Lower lobe of right lung (tissue), 2 donors: ENCODE measurements at regions not wholly inside any gene's neighbourhood (a gene's known extent, or its start where the extent isn't known, plus 50 kb on each side); places are given as distances from the start of the nearest gene placed in this dataset.

Source experiments
- ATAC-seq, 2 donors: fragments of 200-7000 bp; cut with Tn5 transposase; one replicate each; pipeline ENCODE4 v1.9.1; 2020 to 2022; ENCODE audit warnings: mild to moderate bottlenecking in 2 of 2, moderate library complexity in 2 of 2
- DNase-seq: peaks from one replicate; pipeline ENCODE4 v3.0.0-alpha.2; 2020
- H3K27ac ChIP-seq: fragments of 200-600 bp; one replicate; pipeline ENCODE4 v1.8.0; 2022
- H3K27me3 ChIP-seq: fragments of 200-600 bp; one replicate; pipeline ENCODE4 v1.8.0; 2022; ENCODE audit warnings: low read depth
- H3K36me3 ChIP-seq: fragments of 200-600 bp; one replicate; pipeline ENCODE4 v1.8.0; 2022; ENCODE audit warnings: mild to moderate bottlenecking
- H3K4me1 ChIP-seq: fragments of 200-600 bp; one replicate; pipeline ENCODE4 v1.8.0; 2022
- H3K4me3 ChIP-seq: fragments of 200-600 bp; one replicate; pipeline ENCODE4 v1.8.0; 2022; ENCODE audit warnings: mild to moderate bottlenecking
- H3K9me3 ChIP-seq: fragments of 200-600 bp; one replicate; pipeline ENCODE4 v1.8.0; 2022
- intact Hi-C: fragments of 100-400 bp; cut with DNase I; formaldehyde crosslinking; loops from one replicate; pipeline ENCODE4 v1.11.0; 2022
- TF ChIP-seq, protein P1 (sequence below): fragments of 200-600 bp; IDR thresholded peaks from one replicate; pipeline ENCODE4 v1.8.0; 2022; ENCODE audit warnings: antibody characterized with exemption, mild to moderate bottlenecking
- donor health status: DM: no; HTN: yes; CAD: no; lungs with severe emphysema.

DNA sequence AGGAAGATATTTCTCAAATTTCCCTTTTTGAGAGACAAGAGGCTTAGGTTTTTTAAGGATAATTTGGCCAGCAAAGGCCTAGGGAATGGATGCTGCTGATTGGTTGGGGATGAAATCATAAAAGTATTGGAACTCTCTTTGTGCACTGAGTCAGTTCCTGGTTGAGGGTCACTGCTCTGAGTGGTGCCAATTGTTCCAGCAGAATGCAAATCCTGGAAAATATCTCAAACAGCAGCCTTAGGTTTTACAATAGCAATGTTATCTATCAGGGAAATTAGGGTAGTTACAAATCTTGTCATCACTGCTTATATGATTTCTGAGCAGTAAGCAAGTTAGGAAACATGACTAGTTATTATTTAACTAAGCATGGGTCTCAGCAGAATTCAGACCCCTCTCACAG, 96.2 kb downstream of the RAD51AP2 start:
- Histone ChIP-seq H3K36me3 (no peaks in the 10 kb centered on the region), H3K9me3 (no peaks in the 10 kb centered on the region), H3K27me3 (no peaks in the 10 kb centered on the region), H3K4me3 (no peak overlapping the region), H3K27ac (no peak overlapping the region), H3K4me1 (no peaks in the 10 kb centered on the region)
- TF ChIP-seq, protein P1, sequence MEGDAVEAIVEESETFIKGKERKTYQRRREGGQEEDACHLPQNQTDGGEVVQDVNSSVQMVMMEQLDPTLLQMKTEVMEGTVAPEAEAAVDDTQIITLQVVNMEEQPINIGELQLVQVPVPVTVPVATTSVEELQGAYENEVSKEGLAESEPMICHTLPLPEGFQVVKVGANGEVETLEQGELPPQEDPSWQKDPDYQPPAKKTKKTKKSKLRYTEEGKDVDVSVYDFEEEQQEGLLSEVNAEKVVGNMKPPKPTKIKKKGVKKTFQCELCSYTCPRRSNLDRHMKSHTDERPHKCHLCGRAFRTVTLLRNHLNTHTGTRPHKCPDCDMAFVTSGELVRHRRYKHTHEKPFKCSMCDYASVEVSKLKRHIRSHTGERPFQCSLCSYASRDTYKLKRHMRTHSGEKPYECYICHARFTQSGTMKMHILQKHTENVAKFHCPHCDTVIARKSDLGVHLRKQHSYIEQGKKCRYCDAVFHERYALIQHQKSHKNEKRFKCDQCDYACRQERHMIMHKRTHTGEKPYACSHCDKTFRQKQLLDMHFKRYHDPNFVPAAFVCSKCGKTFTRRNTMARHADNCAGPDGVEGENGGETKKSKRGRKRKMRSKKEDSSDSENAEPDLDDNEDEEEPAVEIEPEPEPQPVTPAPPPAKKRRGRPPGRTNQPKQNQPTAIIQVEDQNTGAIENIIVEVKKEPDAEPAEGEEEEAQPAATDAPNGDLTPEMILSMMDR = no peak
- intact Hi-C loops = no loop called here
- ATAC-seq (no peak), DNase-seq (no peak)

DNA sequence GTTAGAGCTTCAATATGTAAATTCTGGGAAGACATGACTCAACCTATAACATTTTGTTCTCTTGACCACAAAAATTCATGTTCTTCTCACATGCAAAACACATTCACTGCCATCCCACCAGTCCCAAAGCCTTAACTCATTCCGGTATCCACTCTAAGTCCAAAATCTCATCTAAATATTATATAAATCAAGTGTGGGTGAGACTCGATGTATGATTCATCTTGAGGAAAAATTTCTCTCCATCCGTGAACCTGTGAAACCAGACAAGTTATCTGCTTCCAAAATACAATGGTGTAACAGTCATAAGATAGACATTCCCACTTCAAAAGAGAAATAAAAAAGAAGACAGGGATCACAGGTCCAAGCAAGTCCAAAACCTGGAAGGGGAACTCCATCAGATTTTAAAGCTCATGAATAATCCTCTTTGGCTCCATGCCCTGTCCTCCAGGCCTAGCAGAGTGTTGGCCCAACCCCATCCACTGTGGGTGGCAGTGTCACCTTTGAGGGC, 101.3 kb downstream of the RAD51AP2 start:
- TF ChIP-seq, protein P1 = no peak
- no peaks in the 10 kb centered on the region for H3K9me3 ChIP-seq

DNA sequence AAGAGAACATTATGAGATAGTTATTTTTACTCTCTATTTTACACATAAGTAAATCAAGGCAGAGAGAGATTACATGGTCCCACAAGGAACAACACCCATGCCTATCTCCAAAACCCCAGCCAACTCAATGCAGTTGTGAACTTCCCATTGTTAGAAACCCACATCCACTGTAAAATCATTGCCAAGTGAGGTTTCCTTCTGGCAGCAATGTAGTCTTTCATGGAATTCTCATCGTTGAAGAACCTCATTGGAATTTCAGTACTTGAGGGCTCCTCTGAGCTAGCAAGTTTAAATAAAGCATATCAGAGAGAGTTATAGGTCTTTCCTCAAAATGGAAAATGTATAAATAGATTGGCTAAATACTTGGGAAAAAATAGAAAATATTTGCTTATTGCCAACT, 105.2 kb downstream of the RAD51AP2 start:
- Histone ChIP-seq H3K4me1 (no peaks in the 10 kb centered on the region), H3K36me3 (no peaks in the 10 kb centered on the region), H3K4me3 (no peak overlapping the region), H3K27me3 (no peaks in the 10 kb centered on the region), H3K9me3 (no peaks in the 10 kb centered on the region), H3K27ac (no peak overlapping the region)
- no peak for ATAC-seq
- intact Hi-C loops = no loop called here
- no peak for DNase-seq
- TF ChIP-seq, protein P1 = no peak

More for the DNA sequence above, 101.3 kb downstream of the RAD51AP2 start:
- Histone ChIP-seq H3K27me3 (no peaks in the 10 kb centered on the region), H3K4me3 (no peak overlapping the region), H3K4me1 (no peaks in the 10 kb centered on the region), H3K27ac (no peak overlapping the region), H3K36me3 (no peaks in the 10 kb centered on the region)
- no peak for DNase-seq
- no peak for ATAC-seq
- intact Hi-C loops = no loop called here

DNA sequence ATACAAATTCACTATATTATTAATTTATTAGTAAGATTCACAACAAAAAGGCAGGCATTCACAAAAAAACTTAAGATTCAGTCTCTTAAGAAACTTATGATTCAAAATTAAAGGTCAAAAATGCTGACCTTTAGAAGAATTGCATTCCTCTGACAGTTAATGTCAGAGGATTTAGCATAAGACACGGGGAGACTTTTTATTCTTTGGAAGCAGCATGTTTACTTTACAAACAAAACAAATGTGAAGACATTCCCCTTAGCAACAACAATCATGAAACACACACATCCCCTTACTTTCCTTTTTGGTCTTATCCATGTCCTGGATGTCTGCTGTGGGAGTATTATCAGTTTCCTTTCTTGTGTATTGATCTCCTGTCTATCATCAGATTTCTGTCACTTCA, 117.1 kb downstream of the RAD51AP2 start:
- no peaks in the 10 kb centered on the region for H3K36me3 ChIP-seq
- H3K27ac ChIP-seq = no peak overlapping the region
- intact Hi-C loops = no loop called here
- peaks cover 7% of the 10 kb centered on the region for H3K9me3 ChIP-seq
- no peak for ATAC-seq
- TF ChIP-seq, protein P1 = no peak
- H3K27me3 ChIP-seq = no peaks in the 10 kb centered on the region
- no peak overlapping the region for H3K4me3 ChIP-seq
- no peak for DNase-seq
- no peaks in the 10 kb centered on the region for H3K4me1 ChIP-seq

DNA sequence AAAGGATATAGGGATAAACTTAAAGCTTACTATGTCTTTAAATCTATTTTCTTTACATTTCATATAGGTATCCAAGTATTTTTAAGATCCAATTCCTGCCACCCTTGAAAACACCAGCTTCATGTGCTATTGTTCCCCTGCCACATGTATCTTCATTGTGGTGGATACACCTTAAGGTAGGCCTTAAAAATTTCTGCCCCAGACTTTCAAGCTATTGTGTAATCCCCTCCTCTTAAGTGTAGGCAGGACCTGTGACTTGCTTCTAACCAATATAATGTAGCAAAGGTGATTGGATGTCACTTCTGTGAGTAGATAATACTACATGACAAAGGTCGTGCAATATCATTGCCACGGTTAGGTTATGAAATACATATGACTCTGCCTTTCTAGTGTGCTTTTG, 119.5 kb downstream of the RAD51AP2 start:
- no peaks in the 10 kb centered on the region for H3K4me1 ChIP-seq
- peaks cover 6% of the 10 kb centered on the region for H3K9me3 ChIP-seq
- no peak overlapping the region for H3K27ac ChIP-seq
- ATAC-seq = no peak
- intact Hi-C loops = no loop called here
- no peak for DNase-seq
- TF ChIP-seq, protein P1 = no peak
- H3K27me3 ChIP-seq = no peaks in the 10 kb centered on the region
- no peaks in the 10 kb centered on the region for H3K36me3 ChIP-seq
- no peak overlapping the region for H3K4me3 ChIP-seq

DNA sequence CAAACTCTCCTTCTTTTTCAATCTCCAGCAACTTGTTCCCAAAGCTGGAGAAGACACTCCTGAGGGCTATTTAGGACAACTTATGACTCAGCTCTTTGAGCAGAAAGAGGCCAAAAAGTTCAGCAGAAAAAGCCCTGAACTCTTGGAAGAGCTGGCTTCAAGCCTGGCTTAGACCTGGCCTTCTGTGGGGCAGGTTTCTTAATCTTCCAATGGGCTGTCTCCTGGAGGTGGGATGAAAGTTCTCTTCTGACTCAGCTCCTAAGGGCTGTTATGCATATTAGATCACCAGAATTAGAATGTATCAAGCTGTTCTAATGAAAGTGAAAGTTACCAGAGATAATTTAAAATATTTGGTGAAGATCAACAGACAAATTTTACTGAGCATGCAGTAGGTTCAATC, 129.4 kb downstream of the RAD51AP2 start:
- TF ChIP-seq, protein P1 = no peak
- Histone ChIP-seq H3K27me3 (no peaks in the 10 kb centered on the region), H3K36me3 (no peaks in the 10 kb centered on the region), H3K4me3 (no peak overlapping the region), H3K4me1 (no peaks in the 10 kb centered on the region), H3K27ac (no peak overlapping the region), H3K9me3 (no peaks in the 10 kb centered on the region)
- ATAC-seq = no peak
- intact Hi-C loops = no loop called here
- DNase-seq = no peak
